B cell (primary cell): ENCODE measurements at regions not wholly inside any gene's neighbourhood (a gene's known extent, or its start where the extent isn't known, plus 50 kb on each side); places are given as distances from the start of the nearest gene placed in this dataset.

Experiments used
- ATAC-seq: fragments of 200-7000 bp; cut with Tn5 transposase; one replicate; pipeline ENCODE4 v1.10.0; 2021; ENCODE audit warnings: low read depth, mild to moderate bottlenecking, moderate number of reproducible peaks, moderate library complexity
- CTCF ChIA-PET: fragments of 350-600 bp; sonication (Branson Sonifier 250); formaldehyde crosslinking; loops from one replicate; lab custom pipeline; 2021; ENCODE audit warnings: antibody characterized with exemption, inconsistent platforms; lab: Charles Lee
- POLR2A ChIA-PET: fragments of 350-600 bp; sonication (Branson Sonifier 250); formaldehyde crosslinking; loops from one replicate; lab custom pipeline; 2021; ENCODE audit warnings: antibody characterized with exemption; lab: Charles Lee
- DNase-seq: peaks from one replicate; pipeline ENCODE4 v3.0.0; 2013
- H2AFZ ChIP-seq: 2 replicates; pipeline ENCODE4 v1.6.1; 2012; ENCODE audit warnings: mild to moderate bottlenecking, low read depth, low read length; ENCODE audit not compliant: insufficient read depth, poor library complexity, severe bottlenecking
- H3K27ac ChIP-seq, 2 donors: 1 replicate in 1 of 2; 2 replicates in 1 of 2; pipeline ENCODE4 v1.5.1; 2012 to 2013; ENCODE audit warnings: low read length in 2 of 2, mild to moderate bottlenecking in 2 of 2, moderate library complexity in 1 of 2
- H3K27me3 ChIP-seq, 4 experiments: fragments of 200-600 bp in 1 of 4; sonication (generic) in 1 of 4; replicated peaks in 1 of 4; 1 replicate in 2 of 4; 2 replicates in 2 of 4; pipeline versions ENCODE4 v1.6.1 to v1.7.0; 2013 to 2016; ENCODE audit warnings: low read length in 3 of 4, mild to moderate bottlenecking in 2 of 4, mixed read lengths in 1 of 4, moderate library complexity in 1 of 4; ENCODE audit not compliant: insufficient read depth in 4 of 4, control insufficient read depth in 3 of 4; ENCODE audit errors: control extremely low read depth in 1 of 4
- H3K36me3 ChIP-seq, 2 experiments: replicated peaks in 1 of 2; 1 replicate in 1 of 2; 2 replicates in 1 of 2; pipeline versions ENCODE4 v1.6.1 to v1.7.1; 2013; ENCODE audit warnings: low read length in 1 of 2; ENCODE audit not compliant: insufficient read depth in 2 of 2, control insufficient read depth in 1 of 2; ENCODE audit errors: control extremely low read depth in 1 of 2, extremely low read depth in 1 of 2
- H3K4me1 ChIP-seq, 2 donors: fragments of 200-600 bp in 1 of 2; sonication (generic) in 1 of 2; 1 replicate in 1 of 2; 2 replicates in 1 of 2; pipeline versions ENCODE4 v1.5.1 to v1.6.1; 2013 to 2017; ENCODE audit warnings: low read length in 2 of 2; ENCODE audit not compliant: control insufficient read depth in 2 of 2, insufficient read depth in 2 of 2
- H3K4me2 ChIP-seq: replicated peaks from 2 replicates; pipeline ENCODE3; 2012; ENCODE audit warnings: mild to moderate bottlenecking, low read depth, low read length; ENCODE audit not compliant: poor library complexity, severe bottlenecking
- H3K4me3 ChIP-seq, 5 experiments: fragments of 200-600 bp in 1 of 5; sonication (generic) in 1 of 5; 1 replicate in 3 of 5; 2 replicates in 2 of 5; pipeline versions ENCODE4 v1.5.1 to v1.7.0; 2011 to 2016; ENCODE audit warnings: low read length in 4 of 5, mild to moderate bottlenecking in 4 of 5, low read depth in 2 of 5, control low read depth in 1 of 5, moderate library complexity in 1 of 5; ENCODE audit not compliant: insufficient read depth in 1 of 5; ENCODE audit errors: control extremely low read depth in 1 of 5, extremely low read depth in 1 of 5
- H3K79me2 ChIP-seq: fragments of 200-600 bp; sonication (generic); one replicate; pipeline ENCODE4 v1.6.0; 2016; ENCODE audit warnings: low read length; ENCODE audit not compliant: control insufficient read depth, insufficient read depth
- H3K9ac ChIP-seq: fragments of 200-600 bp; sonication (generic); 2 replicates; pipeline ENCODE4 v1.6.1; 2017; ENCODE audit warnings: mild to moderate bottlenecking, low read length, moderate library complexity
- H3K9me3 ChIP-seq, 3 donors: one replicate each; pipeline versions ENCODE4 v1.6.1 to v1.7.1; 2013; ENCODE audit warnings: low read length in 2 of 3; ENCODE audit not compliant: control insufficient read depth in 2 of 3, insufficient read depth in 1 of 3; ENCODE audit errors: control extremely low read depth in 1 of 3
- H4K20me1 ChIP-seq: 2 replicates; pipeline ENCODE4 v1.6.0; 2012; ENCODE audit warnings: mild to moderate bottlenecking, low read length; ENCODE audit not compliant: insufficient read depth, control insufficient read depth, poor library complexity, severe bottlenecking
- H3K27ac Mint-ChIP-seq: one replicate; pipeline ENCODE4 v1.8.0; 2021; ENCODE audit warnings: mixed read lengths
- H3K27me3 Mint-ChIP-seq: one replicate; pipeline ENCODE4 v1.8.0; 2021; ENCODE audit warnings: mixed read lengths
- H3K4me1 Mint-ChIP-seq: one replicate; pipeline ENCODE4 v1.8.0; 2021; ENCODE audit warnings: mixed read lengths
- H3K4me3 Mint-ChIP-seq: one replicate; pipeline ENCODE4 v1.8.0; 2021; ENCODE audit warnings: mixed read lengths
- H3K9me3 Mint-ChIP-seq: one replicate; pipeline ENCODE4 v1.8.0; 2022; ENCODE audit warnings: mixed read lengths; ENCODE audit not compliant: insufficient read depth
- CTCF ChIP-seq: fragments of 200-600 bp; IDR thresholded peaks from one replicate; pipeline ENCODE4 v1.8.0; 2022; ENCODE audit warnings: antibody characterized with exemption, mild to moderate bottlenecking
- EZH2 ChIP-seq: IDR thresholded peaks from 2 replicates; pipeline ENCODE4 v1.6.1; 2012; ENCODE audit warnings: borderline replicate concordance, low read depth, mild to moderate bottlenecking, moderate library complexity, low read length; ENCODE audit not compliant: insufficient read depth, poor library complexity, severe bottlenecking
- WGBS: methylation state at CpG from one replicate; pipeline ENCODE4 v1.1.5; 2013; ENCODE audit warnings: missing lambda C conversion rate; ENCODE audit not compliant: insufficient coverage; 5-methylcytosine and 5-hydroxymethylcytosine counted together
- intact Hi-C: fragments of 100-400 bp; cut with micrococcal nuclease; formaldehyde crosslinking; loops from one replicate; pipeline ENCODE4 v1.10.0; 2022

DNA sequence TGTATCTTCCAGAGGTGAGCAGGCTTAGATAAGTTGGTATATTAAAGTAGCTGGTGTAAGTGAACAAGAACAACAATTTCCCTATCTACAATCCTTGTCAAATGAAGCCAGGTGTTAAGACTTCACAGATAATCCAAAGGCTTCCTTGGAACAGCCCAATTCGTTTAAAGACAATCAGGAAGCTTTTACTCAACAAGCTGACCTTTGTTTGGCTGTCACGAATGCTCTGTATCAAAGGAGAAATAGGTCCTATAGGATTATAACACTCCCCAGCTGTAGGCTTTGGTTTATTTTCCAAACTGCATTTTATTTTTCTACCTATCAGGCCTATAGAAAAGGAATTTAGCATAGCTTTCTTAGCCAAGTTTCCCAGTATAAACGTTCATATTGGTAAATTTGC, 766.5 kb upstream of the GOT2 start:
- no peaks in the 10 kb centered on the region for H3K27me3 Mint-ChIP-seq
- H3K27ac Mint-ChIP-seq, result no peak overlapping the region
- no peaks in the 10 kb centered on the region for H3K9me3 Mint-ChIP-seq
- no peak for DNase-seq
- no peaks in the 10 kb centered on the region for H3K4me1 ChIP-seq
- H3K4me2 ChIP-seq, result no peak overlapping the region
- TF ChIP-seq EZH2 (no peak), CTCF (no peak)
- H3K79me2 ChIP-seq, result no peaks in the 10 kb centered on the region
- H3K27ac ChIP-seq, result no peak overlapping the region
- H3K27me3 ChIP-seq, result no peaks in the 10 kb centered on the region
- no peak overlapping the region for H2AFZ ChIP-seq
- CTCF ChIA-PET, result no interaction called here
- H3K9me3 ChIP-seq, result peaks cover 0 to 3% (median 0%) of the 10 kb centered on the region in 3 donors
- H3K4me3 ChIP-seq, result no peak overlapping the region
- H3K36me3 ChIP-seq, result no peaks in the 10 kb centered on the region
- no CpG with 5 or more reads among the region's 3 CpGs for WGBS
- intact Hi-C loops, result no loop called here
- H3K9ac ChIP-seq, result no peak overlapping the region
- no peaks in the 10 kb centered on the region for H4K20me1 ChIP-seq
- ATAC-seq, result no peak
- POLR2A ChIA-PET, result no interaction called here
- no peaks in the 10 kb centered on the region for H3K4me1 Mint-ChIP-seq
- H3K4me3 Mint-ChIP-seq, result no peak overlapping the region

DNA sequence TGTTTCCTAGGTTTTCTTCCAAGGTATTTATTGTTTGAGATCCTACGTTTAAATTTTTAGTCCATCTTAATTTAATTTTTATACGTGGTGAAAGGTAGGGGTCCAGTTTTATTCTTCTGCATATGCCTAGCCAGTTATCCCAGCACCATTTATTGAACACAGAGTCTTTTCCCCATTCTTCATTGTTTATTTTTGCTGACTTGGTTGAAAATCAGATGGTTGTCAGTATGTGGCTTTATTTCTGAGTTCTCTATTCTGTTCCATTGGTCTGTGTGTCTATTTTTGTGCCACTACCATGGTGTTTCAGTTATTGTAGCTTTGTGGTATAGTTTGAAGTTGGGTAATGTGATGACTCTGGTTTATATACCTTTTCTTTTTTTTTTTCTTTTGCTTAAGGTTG, 753.0 kb upstream of the GOT2 start:
- Histone ChIP-seq H3K4me1 (no peaks in the 10 kb centered on the region), H3K9ac (no peak overlapping the region), H2AFZ (no peak overlapping the region), H3K27ac (no peak overlapping the region), H3K27me3 (no peaks in the 10 kb centered on the region), H3K4me3 (no peak overlapping the region), H3K9me3 (peaks cover 0 to 1% (median 0%) of the 10 kb centered on the region in 3 donors), H3K36me3 (no peaks in the 10 kb centered on the region), H3K4me2 (no peak overlapping the region), H4K20me1 (no peaks in the 10 kb centered on the region), H3K79me2 (no peaks in the 10 kb centered on the region)
- Mint-ChIP-seq H3K27me3 (no peaks in the 10 kb centered on the region), H3K4me1 (no peaks in the 10 kb centered on the region), H3K4me3 (no peak overlapping the region), H3K9me3 (no peaks in the 10 kb centered on the region), H3K27ac (no peak overlapping the region)
- intact Hi-C loops, result no loop called here
- ChIA-PET CTCF (interaction anchor here (0.6 kb wide), 1 partner anchor 643 kb away, joined by 4 read pairs; no protein-coding TSS in a partner anchor), POLR2A (no interaction called here)
- no CpG with 5 or more reads among the region's 2 CpGs for WGBS
- no peak for TF ChIP-seq CTCF
- TF ChIP-seq EZH2, result no peak
- ATAC-seq, result no peak
- DNase-seq, result no peak
